ENCODE measurements at regions not wholly inside any gene's neighbourhood (a gene's known extent, or its start where the extent isn't known, plus 50 kb on each side); places are given as distances from the start of the nearest gene placed in this dataset.

DNA sequence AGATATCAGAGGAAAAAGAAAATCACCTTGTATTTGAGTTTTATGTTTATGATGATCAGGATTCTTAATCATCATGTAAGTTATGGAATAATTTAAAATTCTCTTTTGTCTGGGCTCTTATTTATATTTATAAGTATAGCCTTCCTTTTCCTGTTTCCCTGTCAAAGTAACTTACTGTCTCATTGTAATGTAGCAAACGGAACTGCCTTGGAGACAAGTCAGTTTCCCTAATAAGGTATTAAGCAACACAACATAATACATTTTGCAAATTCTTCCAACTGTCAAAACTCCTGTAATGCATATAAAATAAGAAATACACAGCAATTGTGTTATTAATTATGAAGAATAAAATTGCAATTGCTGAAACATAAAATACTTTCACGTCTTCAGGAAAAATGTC is 463.2 kb downstream of the MAT2B start:
- TF ChIP-seq, protein P1, sequence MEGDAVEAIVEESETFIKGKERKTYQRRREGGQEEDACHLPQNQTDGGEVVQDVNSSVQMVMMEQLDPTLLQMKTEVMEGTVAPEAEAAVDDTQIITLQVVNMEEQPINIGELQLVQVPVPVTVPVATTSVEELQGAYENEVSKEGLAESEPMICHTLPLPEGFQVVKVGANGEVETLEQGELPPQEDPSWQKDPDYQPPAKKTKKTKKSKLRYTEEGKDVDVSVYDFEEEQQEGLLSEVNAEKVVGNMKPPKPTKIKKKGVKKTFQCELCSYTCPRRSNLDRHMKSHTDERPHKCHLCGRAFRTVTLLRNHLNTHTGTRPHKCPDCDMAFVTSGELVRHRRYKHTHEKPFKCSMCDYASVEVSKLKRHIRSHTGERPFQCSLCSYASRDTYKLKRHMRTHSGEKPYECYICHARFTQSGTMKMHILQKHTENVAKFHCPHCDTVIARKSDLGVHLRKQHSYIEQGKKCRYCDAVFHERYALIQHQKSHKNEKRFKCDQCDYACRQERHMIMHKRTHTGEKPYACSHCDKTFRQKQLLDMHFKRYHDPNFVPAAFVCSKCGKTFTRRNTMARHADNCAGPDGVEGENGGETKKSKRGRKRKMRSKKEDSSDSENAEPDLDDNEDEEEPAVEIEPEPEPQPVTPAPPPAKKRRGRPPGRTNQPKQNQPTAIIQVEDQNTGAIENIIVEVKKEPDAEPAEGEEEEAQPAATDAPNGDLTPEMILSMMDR (IDR thresholded peaks at IDR 0.05; ENCODE audit: extremely low read depth in 1 of 2, insufficient read depth in 1 of 2, low read depth in 1 of 2, low read length in 2 of 2), result no peak
- TF ChIP-seq POLR2A (IDR thresholded peaks at IDR 0.05; ENCODE audit: low read depth, low read length) (no peak), POLR2AphosphoS5 (IDR thresholded peaks at IDR 0.05; ENCODE audit: insufficient read depth, low read depth, low read length) (no peak), JUN (IDR thresholded peaks at IDR 0.05; ENCODE audit: borderline replicate concordance, insufficient read depth, insufficient read length, low read depth) (no peak), FOS (IDR thresholded peaks at IDR 0.05; ENCODE audit: borderline replicate concordance, insufficient read depth, low read length) (no peak), EZH2 (IDR thresholded peaks at IDR 0.05; ENCODE audit: borderline replicate concordance, low read depth, low read length, severe bottlenecking) (no peak), GATA2 (IDR thresholded peaks at IDR 0.05; ENCODE audit: insufficient read depth, insufficient read length, low read depth, low read length) (no peak)
- TF ChIP-seq, protein P2, sequence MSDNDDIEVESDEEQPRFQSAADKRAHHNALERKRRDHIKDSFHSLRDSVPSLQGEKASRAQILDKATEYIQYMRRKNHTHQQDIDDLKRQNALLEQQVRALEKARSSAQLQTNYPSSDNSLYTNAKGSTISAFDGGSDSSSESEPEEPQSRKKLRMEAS (IDR thresholded peaks at IDR 0.05; ENCODE audit: insufficient read depth, insufficient read length), result no peak

Data from endothelial cell of umbilical vein (primary cell).